MM.1S (cell line): ENCODE measurements at regions not wholly inside any gene's neighbourhood (a gene's known extent, or its start where the extent isn't known, plus 50 kb on each side); places are given as distances from the start of the nearest gene placed in this dataset.

ENCODE experiments used
- DNase-seq: peaks from one replicate; pipeline ENCODE4 v3.0.0-alpha.2; 2015
- H2AFZ ChIP-seq: fragments of 300-600 bp; sonication (generic); 2 replicates; pipeline ENCODE4 v1.6.0; 2016; ENCODE audit warnings: antibody characterized with exemption, low read length
- H3F3A ChIP-seq: fragments of 300-600 bp; sonication (generic); 2 replicates; pipeline ENCODE4 v1.6.1; 2016; ENCODE audit warnings: mild to moderate bottlenecking, antibody characterized with exemption, low read length, moderate library complexity, mixed read lengths; ENCODE audit not compliant: insufficient read depth
- H3K27ac ChIP-seq: fragments of 300-600 bp; sonication (generic); 2 replicates; pipeline ENCODE4 v1.5.1; 2016; ENCODE audit warnings: mild to moderate bottlenecking, low read length
- H3K27me3 ChIP-seq: fragments of 300-600 bp; sonication (generic); replicated peaks from 2 replicates; pipeline ENCODE4 v1.6.0; 2016; ENCODE audit warnings: low read length; ENCODE audit not compliant: insufficient read depth
- H3K36me3 ChIP-seq: fragments of 300-600 bp; sonication (generic); replicated peaks from 2 replicates; pipeline ENCODE4 v1.6.1; 2016; ENCODE audit warnings: mild to moderate bottlenecking, low read length, mixed read lengths; ENCODE audit not compliant: insufficient read depth
- H3K4me1 ChIP-seq: fragments of 300-600 bp; sonication (generic); 2 replicates; pipeline ENCODE4 v1.6.1; 2016; ENCODE audit warnings: low read length, mixed read lengths
- H3K4me2 ChIP-seq: fragments of 300-600 bp; sonication (generic); 2 replicates; pipeline ENCODE4 v1.6.0; 2016; ENCODE audit warnings: low read depth, low read length
- H3K4me3 ChIP-seq: fragments of 300-600 bp; sonication (generic); 2 replicates; pipeline ENCODE4 v1.5.1; 2016; ENCODE audit warnings: low read length, mixed read lengths
- H3K79me2 ChIP-seq: fragments of 300-600 bp; sonication (generic); 2 replicates; pipeline ENCODE4 v1.6.1; 2016; ENCODE audit warnings: mixed run types, low read length, mixed read lengths
- H3K9ac ChIP-seq: fragments of 300-600 bp; sonication (generic); 2 replicates; pipeline ENCODE4 v1.6.1; 2016; ENCODE audit warnings: low read length, mixed read lengths
- H3K9me2 ChIP-seq: fragments of 300-600 bp; sonication (generic); replicated peaks from 2 replicates; pipeline ENCODE4 v1.6.1; 2016; ENCODE audit warnings: mild to moderate bottlenecking, low read length, mixed read lengths; ENCODE audit not compliant: insufficient read depth
- H3K9me3 ChIP-seq: fragments of 300-600 bp; sonication (generic); replicated peaks from 2 replicates; pipeline ENCODE4 v1.6.1; 2016; ENCODE audit warnings: mild to moderate bottlenecking, low read length, mixed read lengths; ENCODE audit not compliant: insufficient read depth
- H4K20me1 ChIP-seq: fragments of 300-600 bp; sonication (generic); 2 replicates; pipeline ENCODE4 v1.6.1; 2016; ENCODE audit warnings: mild to moderate bottlenecking, low read length, moderate library complexity, mixed read lengths; ENCODE audit not compliant: insufficient read depth
- EZH2 ChIP-seq: fragments of 300-600 bp; sonication (generic); optimal IDR thresholded peaks from 2 replicates; pipeline ENCODE3; 2017; ENCODE audit warnings: low read depth, mild to moderate bottlenecking, antibody characterized with exemption, low read length, mixed read lengths
- EZH2phosphoT487 ChIP-seq: fragments of 300-600 bp; sonication (generic); IDR thresholded peaks from 2 replicates; pipeline ENCODE4 v1.6.1; 2018; ENCODE audit warnings: antibody characterized with exemption, low read length
- TF ChIP-seq, protein P1 (sequence below): fragments of 300-600 bp; sonication (generic); IDR thresholded peaks from 2 replicates; pipeline ENCODE4 v1.5.1; 2016; ENCODE audit warnings: antibody characterized with exemption, low read length, mixed read lengths

DNA sequence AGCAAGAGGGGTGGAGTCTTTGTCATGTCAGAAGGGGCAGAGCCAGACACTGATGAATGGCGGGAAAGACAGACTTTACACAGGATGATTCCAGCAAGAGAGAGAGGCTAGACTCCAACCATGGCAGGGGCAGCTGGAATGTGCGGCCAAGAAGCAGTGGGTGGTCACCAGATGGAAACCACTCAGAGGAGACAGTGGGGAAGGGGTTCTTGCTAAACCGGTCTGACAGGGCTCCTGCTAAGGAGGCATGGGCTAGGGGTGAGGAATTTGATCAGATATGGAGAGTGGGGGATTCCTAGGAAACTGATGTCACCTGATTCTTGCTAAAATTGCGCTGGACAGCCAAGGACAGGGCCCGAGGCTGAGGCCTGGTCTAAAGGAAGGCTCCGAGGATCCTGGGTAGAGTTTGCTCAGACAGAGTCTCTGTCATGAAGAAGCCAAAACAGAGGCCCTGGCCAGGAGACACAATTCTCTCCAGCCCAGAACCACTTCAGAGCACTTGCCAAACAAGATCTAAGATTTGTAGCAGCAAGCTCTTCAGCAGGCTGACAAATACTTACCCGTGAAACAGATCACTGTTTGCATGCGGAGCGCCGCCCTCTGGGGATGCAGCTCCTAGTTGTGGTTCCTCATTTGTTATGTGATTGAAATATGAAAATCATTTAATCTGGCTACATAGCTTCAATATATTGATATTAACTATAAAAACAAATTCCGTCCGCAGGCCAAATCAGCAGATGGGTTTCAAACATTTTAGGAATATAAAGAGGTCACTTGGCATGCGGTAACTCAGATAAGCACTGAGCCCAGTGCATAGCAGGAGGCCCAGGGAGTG is 377.0 kb downstream of the TCERG1L start:
- Histone ChIP-seq H3K9ac (no peak overlapping the region), H3K27me3 (no peaks in the 10 kb centered on the region), H2AFZ (no peak overlapping the region), H4K20me1 (no peaks in the 10 kb centered on the region), H3K79me2 (no peaks in the 10 kb centered on the region), H3K4me1 (no peaks in the 10 kb centered on the region), H3F3A (no peaks in the 10 kb centered on the region), H3K9me2 (no peaks in the 10 kb centered on the region), H3K4me3 (no peak overlapping the region), H3K27ac (no peak overlapping the region), H3K9me3 (no peaks in the 10 kb centered on the region), H3K36me3 (no peaks in the 10 kb centered on the region), H3K4me2 (no peak overlapping the region)
- no peak for DNase-seq
- TF ChIP-seq EZH2phosphoT487 (no peak), EZH2 (no peak)
- TF ChIP-seq, protein P1, sequence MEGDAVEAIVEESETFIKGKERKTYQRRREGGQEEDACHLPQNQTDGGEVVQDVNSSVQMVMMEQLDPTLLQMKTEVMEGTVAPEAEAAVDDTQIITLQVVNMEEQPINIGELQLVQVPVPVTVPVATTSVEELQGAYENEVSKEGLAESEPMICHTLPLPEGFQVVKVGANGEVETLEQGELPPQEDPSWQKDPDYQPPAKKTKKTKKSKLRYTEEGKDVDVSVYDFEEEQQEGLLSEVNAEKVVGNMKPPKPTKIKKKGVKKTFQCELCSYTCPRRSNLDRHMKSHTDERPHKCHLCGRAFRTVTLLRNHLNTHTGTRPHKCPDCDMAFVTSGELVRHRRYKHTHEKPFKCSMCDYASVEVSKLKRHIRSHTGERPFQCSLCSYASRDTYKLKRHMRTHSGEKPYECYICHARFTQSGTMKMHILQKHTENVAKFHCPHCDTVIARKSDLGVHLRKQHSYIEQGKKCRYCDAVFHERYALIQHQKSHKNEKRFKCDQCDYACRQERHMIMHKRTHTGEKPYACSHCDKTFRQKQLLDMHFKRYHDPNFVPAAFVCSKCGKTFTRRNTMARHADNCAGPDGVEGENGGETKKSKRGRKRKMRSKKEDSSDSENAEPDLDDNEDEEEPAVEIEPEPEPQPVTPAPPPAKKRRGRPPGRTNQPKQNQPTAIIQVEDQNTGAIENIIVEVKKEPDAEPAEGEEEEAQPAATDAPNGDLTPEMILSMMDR, result no peak

DNA sequence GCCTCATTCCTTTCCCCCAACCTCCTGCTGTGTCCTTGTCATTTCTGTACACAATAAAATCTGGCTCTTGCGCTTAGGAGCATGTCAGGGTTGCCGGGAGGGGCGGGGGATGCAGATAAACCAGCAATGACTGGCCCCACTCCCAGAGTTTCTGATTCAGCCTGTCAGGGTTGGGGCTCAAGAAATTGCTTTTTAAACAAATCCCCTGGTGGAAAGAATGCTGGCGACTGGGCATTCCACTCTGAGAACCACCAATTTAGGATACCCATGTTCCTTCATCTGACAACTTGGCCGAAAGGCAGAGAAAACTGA is 376.4 kb downstream of the TCERG1L start:
- no peaks in the 10 kb centered on the region for H3K27me3 ChIP-seq
- no peaks in the 10 kb centered on the region for H3K9me2 ChIP-seq
- TF ChIP-seq EZH2 (no peak), EZH2phosphoT487 (no peak)
- TF ChIP-seq, protein P1, result no peak
- H3K79me2 ChIP-seq, result no peaks in the 10 kb centered on the region
- H2AFZ ChIP-seq, result no peak overlapping the region
- no peaks in the 10 kb centered on the region for H3K9me3 ChIP-seq
- no peak overlapping the region for H3K4me3 ChIP-seq
- H4K20me1 ChIP-seq, result no peaks in the 10 kb centered on the region
- no peaks in the 10 kb centered on the region for H3K4me1 ChIP-seq
- no peak for DNase-seq
- no peak overlapping the region for H3K4me2 ChIP-seq
- H3K36me3 ChIP-seq, result no peaks in the 10 kb centered on the region
- no peaks in the 10 kb centered on the region for H3F3A ChIP-seq
- H3K27ac ChIP-seq, result no peak overlapping the region
- H3K9ac ChIP-seq, result no peak overlapping the region

DNA sequence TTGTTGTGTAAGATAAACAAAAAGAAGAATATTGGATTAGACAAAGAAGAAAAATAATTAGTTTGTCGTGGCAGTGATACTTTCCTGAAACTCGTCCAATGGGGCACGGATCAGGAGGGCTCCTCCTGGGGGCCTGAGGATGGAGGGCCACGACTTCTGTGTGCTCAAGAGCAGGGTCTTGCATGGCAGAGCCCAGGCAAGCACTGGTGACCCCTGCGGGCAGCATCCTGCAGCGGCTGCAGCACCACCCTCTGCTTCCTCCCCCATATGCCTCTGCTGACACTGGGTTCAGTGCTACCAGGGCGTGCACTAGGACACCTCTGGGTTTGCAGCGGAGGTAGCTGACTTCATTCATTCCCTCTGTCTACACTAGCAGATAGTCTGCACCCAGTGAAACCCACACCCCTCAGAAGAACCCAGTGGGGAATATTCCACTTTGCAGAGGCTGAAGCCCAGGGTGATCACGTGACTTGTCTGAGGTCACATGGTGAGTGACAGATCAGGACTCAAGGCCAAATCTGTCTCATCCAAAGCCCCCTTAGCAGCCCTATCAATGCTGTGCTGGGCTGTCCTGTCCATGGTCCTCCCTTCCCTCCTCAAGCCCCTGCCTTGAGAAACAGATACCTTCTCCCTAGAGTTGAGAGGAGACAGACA is 375.5 kb downstream of the TCERG1L start:
- no peaks in the 10 kb centered on the region for H3F3A ChIP-seq
- H3K79me2 ChIP-seq, result no peaks in the 10 kb centered on the region
- no peaks in the 10 kb centered on the region for H3K36me3 ChIP-seq
- no peak overlapping the region for H3K4me3 ChIP-seq
- H3K9me2 ChIP-seq, result no peaks in the 10 kb centered on the region
- no peak overlapping the region for H3K27ac ChIP-seq
- no peaks in the 10 kb centered on the region for H3K9me3 ChIP-seq
- no peak overlapping the region for H3K4me2 ChIP-seq
- TF ChIP-seq, protein P1, result no peak
- no peak for TF ChIP-seq EZH2
- no peak for TF ChIP-seq EZH2phosphoT487
- H3K27me3 ChIP-seq, result no peaks in the 10 kb centered on the region
- no peak for DNase-seq
- H3K4me1 ChIP-seq, result no peaks in the 10 kb centered on the region
- no peak overlapping the region for H3K9ac ChIP-seq
- no peak overlapping the region for H2AFZ ChIP-seq
- no peaks in the 10 kb centered on the region for H4K20me1 ChIP-seq
